Activated naive CD4-positive, alpha-beta T cell treated with anti-CD3 and anti-CD28 coated beads for 36 hours (primary cell): ENCODE measurements at regions not wholly inside any gene's neighbourhood (a gene's known extent, or its start where the extent isn't known, plus 50 kb on each side); places are given as distances from the start of the nearest gene placed in this dataset.

Source experiments
- CTCF ChIA-PET: fragments of 350-600 bp; sonication (Branson Sonifier 250); formaldehyde crosslinking; loops from one replicate; lab custom pipeline; 2021; ENCODE audit warnings: antibody characterized with exemption; lab: Charles Lee
- DNase-seq: peaks from one replicate; pipeline ENCODE4 v3.0.0-alpha.2; 2020
- H3K27ac Mint-ChIP-seq: one replicate; pipeline ENCODE4 v1.8.0; 2021; ENCODE audit warnings: mild to moderate bottlenecking, mixed read lengths
- H3K27me3 Mint-ChIP-seq: one replicate; pipeline ENCODE4 v1.8.0; 2021; ENCODE audit warnings: low read depth, mixed read lengths
- H3K36me3 Mint-ChIP-seq: one replicate; pipeline ENCODE4 v1.8.0; 2021; ENCODE audit warnings: low read depth, mixed read lengths
- H3K4me1 Mint-ChIP-seq: one replicate; pipeline ENCODE4 v1.8.0; 2021; ENCODE audit warnings: low read depth, mixed read lengths
- H3K4me3 Mint-ChIP-seq: one replicate; pipeline ENCODE4 v1.8.0; 2021; ENCODE audit warnings: mild to moderate bottlenecking, moderate library complexity, mixed read lengths
- H3K9me3 Mint-ChIP-seq: one replicate; pipeline ENCODE4 v1.8.0; 2021; ENCODE audit warnings: mixed read lengths
- intact Hi-C: fragments of 100-400 bp; cut with micrococcal nuclease; formaldehyde crosslinking; loops from one replicate; pipeline ENCODE4 v1.15.1; 2023

DNA sequence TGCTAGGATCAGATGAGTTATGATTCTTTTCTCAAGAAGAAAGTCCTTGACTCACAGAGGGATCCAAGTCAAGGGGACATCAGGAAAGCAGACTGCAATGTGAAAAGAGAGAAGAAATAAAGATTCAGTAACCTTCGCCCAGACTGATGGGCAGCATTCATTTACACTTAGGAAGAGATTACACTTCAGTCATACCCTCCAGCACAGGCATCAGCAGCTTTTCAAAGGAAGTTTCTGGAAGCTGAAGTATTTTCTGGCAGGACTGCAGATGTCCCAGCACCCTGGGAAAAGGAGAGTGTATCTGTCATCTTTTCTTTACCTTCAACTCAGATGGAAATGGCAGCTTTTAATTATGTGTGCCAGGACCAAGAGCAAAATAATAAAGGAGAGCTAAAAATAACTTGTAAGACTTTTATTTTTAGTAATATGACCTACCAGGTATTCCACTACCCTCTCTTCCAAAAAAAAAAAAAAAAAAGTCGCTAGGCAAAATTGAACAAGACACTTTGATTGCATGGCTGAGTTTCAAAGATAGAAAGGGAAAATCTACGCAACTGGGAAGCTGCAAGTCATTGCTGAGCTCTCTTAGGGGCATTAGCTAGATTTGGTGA, 712.1 kb downstream of the EPM2A start:
- H3K9me3 Mint-ChIP-seq, result no peaks in the 10 kb centered on the region
- DNase-seq, result no peak
- no peak overlapping the region for H3K27ac Mint-ChIP-seq
- no peak overlapping the region for H3K4me3 Mint-ChIP-seq
- intact Hi-C loops, result loop anchor here (10.0 kb wide), 1 partner anchor 192 kb away; no protein-coding TSS in a partner anchor
- H3K36me3 Mint-ChIP-seq, result no peaks in the 10 kb centered on the region
- H3K27me3 Mint-ChIP-seq, result peaks cover 18% of the 10 kb centered on the region
- no peaks in the 10 kb centered on the region for H3K4me1 Mint-ChIP-seq
- CTCF ChIA-PET, result interaction anchor here (0.5 kb wide), 1 partner anchor 364 kb away, joined by 4 read pairs; no protein-coding TSS in a partner anchor

DNA sequence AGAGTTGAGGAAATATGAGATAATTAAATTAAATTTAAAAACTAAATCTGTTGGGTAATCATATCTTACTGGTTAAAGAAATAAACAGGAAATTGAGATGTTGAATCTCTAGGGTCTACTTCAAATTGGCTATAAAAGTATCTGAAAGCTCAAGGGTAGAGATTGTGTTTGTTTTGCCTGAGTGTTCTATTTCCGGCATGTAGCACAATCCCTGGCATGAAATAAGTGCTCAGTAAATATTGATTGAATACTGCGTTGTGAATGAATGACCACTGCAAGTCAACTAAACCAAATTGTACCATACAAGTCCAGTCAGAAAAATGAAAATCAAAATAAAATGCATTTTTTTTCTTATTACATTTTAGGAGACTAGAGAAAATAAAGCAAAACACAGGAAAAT, 709.8 kb downstream of the EPM2A start:
- H3K9me3 Mint-ChIP-seq, result no peaks in the 10 kb centered on the region
- no peak overlapping the region for H3K27ac Mint-ChIP-seq
- CTCF ChIA-PET, result no interaction called here
- no peaks in the 10 kb centered on the region for H3K4me1 Mint-ChIP-seq
- DNase-seq, result no peak
- peaks cover 25% of the 10 kb centered on the region for H3K27me3 Mint-ChIP-seq
- H3K36me3 Mint-ChIP-seq, result no peaks in the 10 kb centered on the region
- H3K4me3 Mint-ChIP-seq, result no peak overlapping the region
- intact Hi-C loops, result loop anchor here (5.0 to 10.0 kb wide), 3 partner anchors 93 to 763 kb away; no protein-coding TSS in a partner anchor

DNA sequence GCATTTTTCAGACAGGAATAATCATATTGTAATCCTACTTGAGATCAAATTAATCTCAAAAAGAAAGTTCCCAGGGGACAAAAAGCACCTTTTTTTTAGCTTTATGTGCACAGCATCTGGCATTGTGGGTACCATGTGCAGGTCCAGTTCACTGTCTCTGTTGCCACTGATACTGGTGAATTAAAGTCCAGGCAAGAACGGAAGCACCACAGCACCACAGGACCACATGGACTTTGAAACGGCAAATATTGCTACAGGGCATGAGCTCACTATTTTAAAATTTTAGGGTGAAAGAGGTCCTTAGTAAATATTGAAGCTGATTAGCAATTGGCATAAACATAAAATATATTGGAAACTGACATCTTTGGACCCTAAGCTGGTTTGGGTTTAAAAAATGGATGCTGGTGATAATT, 709.0 kb downstream of the EPM2A start:
- intact Hi-C loops, result loop anchor here (5.0 to 10.0 kb wide), 3 partner anchors 94 to 764 kb away; no protein-coding TSS in a partner anchor

DNA sequence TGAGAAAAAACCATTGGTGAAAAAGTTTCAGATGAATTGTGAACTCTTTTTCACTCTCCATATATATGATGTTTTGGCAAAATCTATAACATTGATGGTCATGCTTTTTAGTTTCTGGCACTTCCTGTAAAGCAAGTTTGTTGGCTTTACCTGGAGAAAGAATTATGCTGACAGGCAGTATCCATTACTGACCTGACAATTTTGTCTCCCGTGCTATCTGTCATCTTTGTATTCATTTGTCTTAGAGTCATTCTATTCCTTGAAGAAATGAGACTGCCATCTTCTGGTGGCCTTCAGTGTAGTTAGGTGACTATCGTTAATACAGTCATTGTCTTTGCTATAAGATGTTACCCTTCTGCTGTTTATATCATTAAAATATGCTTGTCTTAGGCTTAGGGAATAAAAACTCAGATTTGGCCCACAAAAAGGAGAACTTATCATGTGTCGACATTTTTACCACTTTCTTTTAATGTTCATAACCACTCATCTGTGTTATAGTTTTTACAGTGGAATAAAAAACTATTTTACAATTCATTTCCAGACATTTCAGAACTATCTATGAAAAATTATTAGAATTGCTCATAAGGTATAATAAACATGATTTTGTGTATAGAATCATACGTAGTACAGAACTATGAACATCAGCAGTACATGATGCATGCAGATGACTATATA, 707.0 kb downstream of the EPM2A start:
- DNase-seq, result peak; percentile 38
- CTCF ChIA-PET, result no interaction called here
- no peaks in the 10 kb centered on the region for H3K9me3 Mint-ChIP-seq
- H3K4me3 Mint-ChIP-seq, result no peak overlapping the region
- H3K27ac Mint-ChIP-seq, result no peak overlapping the region
- intact Hi-C loops, result loop anchor here (1.0 to 10.0 kb wide), 5 partner anchors 96 to 923 kb away; no protein-coding TSS in a partner anchor
- peaks cover 24% of the 10 kb centered on the region for H3K27me3 Mint-ChIP-seq
- no peaks in the 10 kb centered on the region for H3K36me3 Mint-ChIP-seq
- no peaks in the 10 kb centered on the region for H3K4me1 Mint-ChIP-seq

More for the DNA sequence above, 709.0 kb downstream of the EPM2A start:
- CTCF ChIA-PET, result no interaction called here
- Mint-ChIP-seq H3K4me1 (no peaks in the 10 kb centered on the region), H3K36me3 (no peaks in the 10 kb centered on the region), H3K4me3 (no peak overlapping the region), H3K9me3 (no peaks in the 10 kb centered on the region), H3K27me3 (peaks cover 23% of the 10 kb centered on the region), H3K27ac (no peak overlapping the region)
- no peak for DNase-seq

DNA sequence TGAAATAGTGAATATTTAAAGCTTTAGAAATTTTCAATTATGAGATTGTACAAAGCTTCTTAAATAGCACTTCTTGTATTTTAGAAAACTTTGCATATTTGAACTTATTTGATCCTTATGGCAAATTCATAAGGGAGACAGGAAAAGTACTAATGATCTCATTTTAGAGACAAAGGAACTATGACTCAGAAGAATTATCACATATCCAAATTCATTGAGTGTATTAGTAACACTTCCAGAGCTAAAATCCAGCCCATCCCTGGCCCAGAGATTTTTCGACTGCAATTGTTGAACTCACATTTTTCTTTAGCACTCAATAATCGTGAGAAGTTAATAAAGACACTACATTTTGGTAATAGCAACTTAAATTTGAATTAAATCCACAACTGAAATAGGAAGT, 704.3 kb downstream of the EPM2A start:
- CTCF ChIA-PET, result interaction anchor here (1.0 kb wide), 1 partner anchor 15 kb away, joined by 3 read pairs; no protein-coding TSS in a partner anchor
- intact Hi-C loops, result no loop called here
- H3K27me3 Mint-ChIP-seq, result peaks cover 26% of the 10 kb centered on the region

DNA sequence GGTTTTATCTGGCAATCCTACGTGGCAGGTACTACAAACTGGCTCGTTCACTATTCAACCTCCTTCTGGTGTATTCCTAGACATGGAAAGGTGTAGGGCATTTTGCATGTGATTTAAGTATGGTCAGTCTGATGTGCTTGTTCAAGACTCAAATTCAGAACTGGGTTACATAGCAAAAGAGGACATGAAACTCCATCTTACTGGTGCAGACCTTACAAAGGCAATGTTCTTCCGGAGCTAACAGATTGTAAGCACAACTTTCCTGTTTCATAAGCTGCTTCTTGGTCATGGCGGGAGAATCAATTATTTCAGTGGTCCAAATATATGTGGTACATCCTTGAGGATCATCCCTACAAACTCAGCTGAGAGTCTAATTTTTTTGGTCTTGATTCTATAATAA, 703.4 kb downstream of the EPM2A start:
- H3K27me3 Mint-ChIP-seq, result peaks cover 24% of the 10 kb centered on the region
- no peak overlapping the region for H3K27ac Mint-ChIP-seq
- intact Hi-C loops, result no loop called here
- DNase-seq, result no peak
- H3K36me3 Mint-ChIP-seq, result no peaks in the 10 kb centered on the region
- H3K9me3 Mint-ChIP-seq, result no peaks in the 10 kb centered on the region
- no peak overlapping the region for H3K4me3 Mint-ChIP-seq
- CTCF ChIA-PET, result no interaction called here
- H3K4me1 Mint-ChIP-seq, result no peaks in the 10 kb centered on the region

More for the DNA sequence above, 704.3 kb downstream of the EPM2A start:
- Mint-ChIP-seq H3K4me1 (no peaks in the 10 kb centered on the region), H3K9me3 (no peaks in the 10 kb centered on the region), H3K27ac (no peak overlapping the region), H3K4me3 (no peak overlapping the region), H3K36me3 (no peaks in the 10 kb centered on the region)
- DNase-seq, result no peak

DNA sequence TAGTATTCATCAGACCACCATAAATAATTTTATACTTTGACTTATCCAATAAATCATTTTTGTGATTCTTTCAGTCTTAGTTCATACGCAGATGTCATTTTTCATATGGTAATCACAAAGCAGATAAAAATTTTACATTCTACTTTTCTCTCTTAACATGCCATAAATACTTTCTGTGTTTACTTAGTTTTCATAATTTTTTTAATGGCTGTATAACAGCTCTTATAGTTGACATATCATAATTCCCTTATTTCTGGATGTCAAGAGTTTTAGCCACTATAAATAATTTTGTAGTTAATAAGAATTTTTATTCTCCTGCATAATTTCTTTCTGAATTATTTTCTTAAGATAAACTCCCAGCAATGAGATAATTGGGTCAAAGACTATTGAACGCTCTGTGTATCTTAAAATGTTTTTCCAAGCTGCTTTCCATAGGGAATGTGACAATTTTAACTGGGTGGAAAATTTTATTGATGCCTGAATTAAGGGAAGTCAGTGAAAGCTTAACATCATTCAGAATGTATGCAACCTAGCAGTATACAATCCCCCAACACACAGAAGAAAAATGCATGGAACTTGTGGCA, 702.7 kb downstream of the EPM2A start:
- Mint-ChIP-seq H3K4me3 (no peak overlapping the region), H3K36me3 (no peaks in the 10 kb centered on the region), H3K4me1 (no peaks in the 10 kb centered on the region), H3K27me3 (peaks cover 19% of the 10 kb centered on the region), H3K9me3 (no peaks in the 10 kb centered on the region), H3K27ac (no peak overlapping the region)
- no peak for DNase-seq
- CTCF ChIA-PET, result no interaction called here
- intact Hi-C loops, result no loop called here

DNA sequence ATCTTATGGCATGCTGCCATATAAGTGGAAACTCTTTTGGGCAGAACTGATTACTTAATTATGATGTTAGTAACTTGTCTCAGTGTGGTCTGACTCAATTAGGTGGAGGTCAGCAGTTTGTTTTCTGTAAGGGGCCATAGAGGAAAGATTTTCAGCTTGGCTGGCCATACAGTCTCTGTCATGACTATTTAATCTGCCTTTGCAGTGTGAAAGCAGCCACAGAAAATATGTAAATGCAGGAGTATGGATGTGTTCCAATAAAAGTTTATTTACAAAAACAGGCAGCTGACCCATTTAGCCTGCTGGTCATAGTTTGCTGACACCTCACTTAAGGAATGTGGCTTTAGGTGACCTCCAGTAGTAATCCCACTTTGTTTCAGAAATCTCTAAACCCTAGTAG, 700.7 kb downstream of the EPM2A start:
- Mint-ChIP-seq H3K36me3 (no peaks in the 10 kb centered on the region), H3K4me1 (no peaks in the 10 kb centered on the region), H3K27me3 (peaks cover 8% of the 10 kb centered on the region), H3K9me3 (no peaks in the 10 kb centered on the region), H3K4me3 (no peak overlapping the region), H3K27ac (no peak overlapping the region)
- CTCF ChIA-PET, result no interaction called here
- intact Hi-C loops, result no loop called here
- no peak for DNase-seq

DNA sequence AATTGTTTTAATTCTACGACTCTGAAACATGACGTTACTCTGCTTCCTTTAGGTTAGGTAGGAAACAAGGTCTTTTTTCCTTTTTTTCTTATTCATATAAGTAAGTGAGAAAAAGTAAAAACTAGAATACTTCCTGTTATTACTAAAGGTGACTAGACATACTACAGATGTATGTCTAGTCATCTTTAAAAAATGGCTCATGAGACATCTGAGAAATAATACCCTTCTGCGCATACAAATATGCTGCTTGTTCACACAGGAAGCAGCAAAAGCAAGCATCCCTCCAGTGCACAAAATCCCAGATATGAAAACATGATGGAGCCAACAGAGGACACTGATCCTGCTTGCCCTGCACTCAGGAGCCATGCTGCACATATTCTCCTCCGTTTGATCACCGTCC, 699.1 kb downstream of the EPM2A start:
- Mint-ChIP-seq H3K9me3 (no peaks in the 10 kb centered on the region), H3K4me3 (no peak overlapping the region), H3K27me3 (peaks cover 8% of the 10 kb centered on the region), H3K4me1 (no peaks in the 10 kb centered on the region), H3K27ac (no peak overlapping the region), H3K36me3 (no peaks in the 10 kb centered on the region)
- no peak for DNase-seq
- intact Hi-C loops, result no loop called here
- CTCF ChIA-PET, result no interaction called here

DNA sequence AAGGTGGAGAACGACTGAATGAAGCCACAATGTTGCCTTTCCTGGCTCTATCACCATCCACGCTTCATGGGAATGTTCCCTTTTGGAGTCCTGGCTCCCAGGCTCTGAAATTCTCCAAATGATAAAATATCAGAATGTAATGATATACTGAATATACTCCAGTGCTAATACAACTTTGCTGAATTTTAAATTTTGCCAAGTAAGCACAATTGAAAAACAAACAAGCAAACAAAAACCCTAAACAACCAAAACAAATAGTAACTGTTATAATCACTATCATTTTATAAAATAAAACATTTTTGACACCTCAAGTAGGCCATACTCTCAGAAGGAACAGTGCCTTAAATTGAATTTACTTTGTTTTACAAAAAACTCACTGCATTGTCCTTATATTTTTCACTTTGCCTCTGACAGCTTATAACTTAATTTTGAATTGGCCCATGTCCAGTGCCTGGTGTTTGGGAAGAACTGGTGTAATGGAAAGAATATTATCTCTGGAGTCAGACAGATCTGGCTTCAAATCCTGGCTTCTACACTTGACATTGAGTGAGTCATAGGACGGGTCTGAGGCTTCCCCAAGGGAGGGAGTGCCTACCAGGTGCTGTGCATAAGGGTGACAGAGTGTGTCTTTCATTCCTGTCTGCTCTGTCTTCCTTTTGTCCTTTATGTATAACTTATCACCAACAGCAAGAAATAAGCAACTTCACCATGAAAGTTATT, 698.3 kb downstream of the EPM2A start:
- Mint-ChIP-seq H3K9me3 (no peaks in the 10 kb centered on the region), H3K27ac (no peak overlapping the region), H3K36me3 (no peaks in the 10 kb centered on the region), H3K4me3 (no peak overlapping the region), H3K27me3 (peaks cover 6% of the 10 kb centered on the region), H3K4me1 (no peaks in the 10 kb centered on the region)
- DNase-seq, result no peak
- intact Hi-C loops, result no loop called here
- CTCF ChIA-PET, result interaction anchor here (1.0 kb wide), 1 partner anchor 455 kb away, joined by 3 read pairs; no protein-coding TSS in a partner anchor

DNA sequence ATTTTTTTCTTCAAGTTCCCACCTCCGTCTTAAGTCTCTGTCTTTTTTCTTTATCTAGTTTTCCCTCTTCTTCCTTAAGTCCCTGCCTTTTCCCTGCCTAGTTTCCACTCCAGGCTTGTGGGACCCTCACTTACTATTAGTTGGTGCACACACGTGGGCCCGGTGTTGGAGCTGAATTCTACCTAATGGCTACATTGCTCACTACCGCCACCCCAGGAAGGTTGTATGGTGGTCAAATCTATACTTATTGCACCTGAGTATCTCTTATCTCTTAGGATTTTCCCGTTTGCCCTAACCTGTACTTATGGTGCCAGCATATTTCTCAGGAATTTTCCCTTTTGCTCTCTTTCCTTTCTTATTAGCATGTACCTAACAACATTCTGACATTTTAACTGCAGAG, 692.8 kb downstream of the EPM2A start:
- CTCF ChIA-PET, result no interaction called here
- no peak overlapping the region for H3K27ac Mint-ChIP-seq
- DNase-seq, result no peak
- H3K4me3 Mint-ChIP-seq, result no peak overlapping the region
- no peaks in the 10 kb centered on the region for H3K36me3 Mint-ChIP-seq
- H3K27me3 Mint-ChIP-seq, result peaks cover 3% of the 10 kb centered on the region
- peaks cover 6% of the 10 kb centered on the region for H3K4me1 Mint-ChIP-seq
- no peaks in the 10 kb centered on the region for H3K9me3 Mint-ChIP-seq
- intact Hi-C loops, result no loop called here

DNA sequence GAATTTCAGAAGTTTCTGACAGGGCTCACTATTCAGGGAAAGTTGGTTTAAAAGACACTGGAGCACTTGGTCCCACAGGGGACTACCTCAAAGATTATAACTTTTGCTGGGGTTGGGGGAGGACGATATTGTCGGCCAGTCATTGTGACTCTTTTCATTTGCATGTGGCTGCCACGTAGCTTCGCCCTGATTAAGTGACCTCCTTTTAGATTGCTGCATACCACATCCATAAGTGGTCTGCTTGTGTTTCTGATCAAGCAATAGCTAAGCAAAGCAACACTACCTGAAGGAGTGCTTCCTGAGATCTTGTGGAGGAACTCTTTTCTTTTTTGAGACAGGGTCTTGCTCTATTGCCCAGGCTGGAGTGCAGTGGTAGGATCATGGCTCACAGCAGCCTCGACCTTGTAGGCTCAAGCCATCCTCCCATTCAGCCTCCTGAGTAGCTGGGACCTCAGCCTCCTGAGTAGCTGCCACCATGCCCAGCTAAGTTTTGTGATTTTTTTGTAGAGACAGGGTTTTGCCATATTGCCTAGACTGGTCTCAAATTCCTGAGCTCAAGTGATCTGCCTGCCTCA, 691.3 kb downstream of the EPM2A start:
- Mint-ChIP-seq H3K27me3 (peaks cover 3% of the 10 kb centered on the region), H3K4me1 (peaks cover 6% of the 10 kb centered on the region), H3K36me3 (no peaks in the 10 kb centered on the region), H3K27ac (no peak overlapping the region), H3K4me3 (no peak overlapping the region), H3K9me3 (no peaks in the 10 kb centered on the region)
- intact Hi-C loops, result no loop called here
- DNase-seq, result no peak
- CTCF ChIA-PET, result no interaction called here
